ENCODE measurements at regions not wholly inside any gene's neighbourhood (a gene's known extent, or its start where the extent isn't known, plus 50 kb on each side); places are given as distances from the start of the nearest gene placed in this dataset.

DNA sequence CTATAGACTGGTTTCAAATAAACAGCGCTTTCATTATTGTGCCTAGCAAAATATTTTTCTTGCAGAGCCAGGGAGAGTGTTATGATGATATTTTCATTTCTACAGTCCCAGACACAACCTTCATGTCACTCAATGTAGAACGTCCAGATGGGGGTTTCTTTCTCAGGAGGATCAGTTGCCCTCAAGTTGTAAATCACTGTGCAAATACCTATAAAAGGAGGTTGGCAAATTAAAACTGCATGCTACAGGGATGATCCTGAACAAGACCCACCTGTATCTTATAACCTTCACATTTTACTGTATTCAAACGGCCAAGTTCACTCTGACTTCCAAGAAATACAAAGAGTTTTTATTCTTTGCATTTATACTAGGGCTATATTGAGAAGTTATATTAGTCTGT is 486.0 kb downstream of the EDEM1 start:
- TF ChIP-seq POLR2A (IDR thresholded peaks at IDR 0.05), result no peak
- TF ChIP-seq, protein P1, sequence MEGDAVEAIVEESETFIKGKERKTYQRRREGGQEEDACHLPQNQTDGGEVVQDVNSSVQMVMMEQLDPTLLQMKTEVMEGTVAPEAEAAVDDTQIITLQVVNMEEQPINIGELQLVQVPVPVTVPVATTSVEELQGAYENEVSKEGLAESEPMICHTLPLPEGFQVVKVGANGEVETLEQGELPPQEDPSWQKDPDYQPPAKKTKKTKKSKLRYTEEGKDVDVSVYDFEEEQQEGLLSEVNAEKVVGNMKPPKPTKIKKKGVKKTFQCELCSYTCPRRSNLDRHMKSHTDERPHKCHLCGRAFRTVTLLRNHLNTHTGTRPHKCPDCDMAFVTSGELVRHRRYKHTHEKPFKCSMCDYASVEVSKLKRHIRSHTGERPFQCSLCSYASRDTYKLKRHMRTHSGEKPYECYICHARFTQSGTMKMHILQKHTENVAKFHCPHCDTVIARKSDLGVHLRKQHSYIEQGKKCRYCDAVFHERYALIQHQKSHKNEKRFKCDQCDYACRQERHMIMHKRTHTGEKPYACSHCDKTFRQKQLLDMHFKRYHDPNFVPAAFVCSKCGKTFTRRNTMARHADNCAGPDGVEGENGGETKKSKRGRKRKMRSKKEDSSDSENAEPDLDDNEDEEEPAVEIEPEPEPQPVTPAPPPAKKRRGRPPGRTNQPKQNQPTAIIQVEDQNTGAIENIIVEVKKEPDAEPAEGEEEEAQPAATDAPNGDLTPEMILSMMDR (IDR thresholded peaks at IDR 0.05), result no peak
- TF ChIP-seq POLR2AphosphoS5 (IDR thresholded peaks at IDR 0.05), result no peak

Measured in prostate gland (tissue), 2 donors.